H4 (cell line): ENCODE measurements at regions not wholly inside any gene's neighbourhood (a gene's known extent, or its start where the extent isn't known, plus 50 kb on each side); places are given as distances from the start of the nearest gene placed in this dataset.
A peak's percentile ranks its signal among the peaks of the same experiment; 100 is the strongest.

Experiments used
- DNase-seq: peaks from one replicate; pipeline ENCODE4 v3.0.0-alpha.2; 2015; ENCODE audit warnings: low spot score

- DNase-seq: no peak
These were observed 124.2 kb downstream of the TMEM161B start for GRCh38 chr5:88144219-88145001.

DNA sequence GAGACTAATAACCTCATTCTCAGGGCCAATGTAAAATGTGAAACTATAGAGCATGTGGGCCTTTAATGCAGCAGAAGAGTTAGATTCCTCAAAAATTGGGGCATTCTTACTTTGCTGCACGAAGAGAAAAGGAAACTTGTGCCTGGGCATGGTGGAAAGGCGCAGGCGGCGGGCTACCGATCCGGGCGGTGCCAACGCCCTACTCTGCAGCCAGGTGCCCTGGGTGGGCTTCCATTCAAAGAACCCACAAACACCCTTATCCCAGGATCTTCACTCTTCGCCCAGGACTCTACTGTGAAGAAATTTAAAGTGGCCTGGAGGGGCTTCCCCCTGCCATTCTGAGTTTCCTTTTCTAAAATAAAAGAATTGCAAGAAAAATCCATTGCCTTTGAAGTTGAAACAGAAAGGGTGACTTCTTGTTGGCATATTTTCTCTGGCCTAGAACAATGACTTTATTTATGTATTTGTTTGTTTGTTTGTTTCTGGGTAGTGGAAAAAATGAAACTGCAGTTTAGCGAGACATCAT is 124.9 kb downstream of the TMEM161B start:
- DNase-seq: no peak

GRCh38 chr5:88142886-88143692 is 125.6 kb downstream of the TMEM161B start:
- DNase-seq: no peak

- DNase-seq: no peak
These were observed 126.1 kb downstream of the TMEM161B start for GRCh38 chr5:88142636-88142885.

GRCh38 chr5:88140856-88141752 is 127.5 kb downstream of the TMEM161B start:
- DNase-seq: peak; percentile 96

DNA sequence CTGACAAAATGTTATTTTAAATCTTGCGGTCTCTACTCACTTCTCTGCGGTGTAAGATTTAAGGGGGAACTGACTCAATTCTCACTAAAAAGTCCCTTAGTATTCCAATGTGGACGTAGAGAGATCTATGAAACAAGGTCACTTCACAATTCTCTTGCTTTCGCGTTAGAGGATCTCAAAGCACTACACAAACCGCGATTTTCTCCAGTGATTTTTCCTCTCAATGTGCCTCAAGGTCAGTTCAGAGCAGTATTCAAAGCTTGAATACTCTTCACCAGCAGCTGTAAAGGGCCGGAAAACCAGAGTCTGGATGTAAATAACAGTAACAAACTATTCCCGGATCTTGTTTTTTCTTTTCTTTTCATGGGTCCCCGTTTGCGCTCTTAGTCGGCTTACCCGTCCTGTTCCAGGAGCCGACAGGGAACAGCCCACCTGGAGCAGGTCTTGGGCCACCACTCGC is 128.2 kb downstream of the TMEM161B start:
- no peak for DNase-seq

- no peak for DNase-seq
These were observed 138.3 kb downstream of the TMEM161B start for GRCh38 chr5:88130211-88130815.

GRCh38 chr5:88128813-88129212 is 139.8 kb downstream of the TMEM161B start:
- no peak for DNase-seq

DNA sequence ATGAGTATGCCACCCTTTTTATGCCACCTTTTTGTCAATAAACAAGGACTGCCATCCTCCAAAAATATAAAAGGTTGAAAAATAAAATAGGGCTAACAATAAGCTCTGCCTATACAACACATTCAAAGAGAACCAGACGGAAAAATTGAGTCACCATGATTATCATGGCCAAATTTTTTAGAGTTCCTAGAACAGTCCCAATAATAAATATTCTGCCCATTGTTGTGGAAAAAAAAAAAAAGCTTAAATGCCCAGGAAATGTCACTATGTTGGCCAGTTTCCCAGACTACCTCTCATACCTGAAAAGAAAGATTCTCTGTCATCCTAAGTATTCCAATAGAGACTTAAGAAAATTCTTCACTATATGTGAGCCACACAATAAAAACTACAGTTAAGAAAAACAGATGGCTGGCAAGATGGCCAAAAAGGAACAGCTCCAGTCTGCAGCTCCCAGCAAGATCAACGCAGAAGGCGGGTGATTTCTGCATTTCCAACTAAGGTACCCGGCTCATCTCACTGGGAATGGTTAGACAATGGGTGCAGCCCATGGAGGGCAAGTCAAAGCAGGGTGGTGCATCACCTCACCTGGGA is 149.0 kb downstream of the TMEM161B start:
- no peak for DNase-seq

- no peak for DNase-seq
These were observed 150.5 kb downstream of the TMEM161B start for GRCh38 chr5:88118179-88118578.

GRCh38 chr5:88117546-88117945 is 151.1 kb downstream of the TMEM161B start:
- DNase-seq: no peak

DNA sequence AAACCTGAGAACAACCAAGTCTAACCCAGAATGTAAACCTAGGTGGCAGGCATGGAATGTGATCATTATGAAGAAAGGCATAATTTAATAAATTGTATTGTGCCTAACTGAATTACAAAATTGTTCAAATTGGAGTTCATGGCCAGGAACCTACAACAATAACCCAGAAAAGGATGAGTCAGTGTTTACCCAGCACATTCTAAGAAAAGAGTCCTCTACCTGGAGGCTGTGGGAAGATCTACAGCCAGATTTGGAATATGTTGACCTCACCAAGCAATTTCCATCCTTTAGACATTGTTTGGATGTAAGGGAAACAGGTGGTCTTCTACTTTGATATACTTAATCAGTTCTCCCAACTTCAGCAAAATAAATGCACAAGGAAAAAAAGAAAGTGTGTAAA is 152.2 kb downstream of the TMEM161B start:
- DNase-seq: no peak

DNA sequence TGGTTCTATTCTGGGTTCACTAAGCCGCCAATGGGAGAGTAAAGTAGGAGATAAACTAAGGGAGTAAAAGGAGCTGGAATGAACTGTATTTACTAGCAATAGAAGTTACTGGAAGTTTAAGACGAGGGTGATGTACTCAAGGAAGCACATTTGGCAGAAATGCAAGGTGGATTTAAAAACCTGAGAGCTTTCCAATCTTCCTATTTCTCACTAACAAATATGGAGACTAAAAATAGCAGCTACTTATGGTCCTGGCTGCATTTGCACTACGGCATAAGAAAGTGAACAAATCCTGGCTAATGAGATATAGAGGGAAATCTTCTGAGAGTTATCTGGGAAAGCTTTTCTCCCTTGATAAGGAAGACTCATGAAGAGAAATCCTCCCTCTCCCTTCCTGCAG is 153.4 kb downstream of the TMEM161B start:
- no peak for DNase-seq

DNA sequence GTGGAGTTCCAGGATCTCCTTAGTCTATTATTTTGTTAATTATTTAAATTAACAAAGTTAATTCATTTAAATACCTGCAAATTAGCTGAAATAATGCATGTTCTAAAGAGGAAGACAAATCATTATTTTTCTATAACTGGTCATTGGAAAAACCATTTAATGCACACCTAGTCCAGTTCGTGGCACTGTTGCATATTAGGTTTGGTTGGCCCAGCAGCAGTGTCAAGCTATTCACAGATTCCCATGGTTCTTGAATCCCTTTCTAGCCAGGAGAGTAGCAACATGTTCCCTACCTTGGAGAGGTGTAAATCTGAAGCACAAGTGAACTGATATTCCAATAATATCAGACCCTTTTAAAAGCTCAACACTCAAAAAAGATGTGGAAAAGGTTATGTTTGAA is 155.2 kb downstream of the TMEM161B start:
- DNase-seq: no peak

GRCh38 chr5:88109818-88110217 is 158.8 kb downstream of the TMEM161B start:
- DNase-seq: peak; percentile 67

DNA sequence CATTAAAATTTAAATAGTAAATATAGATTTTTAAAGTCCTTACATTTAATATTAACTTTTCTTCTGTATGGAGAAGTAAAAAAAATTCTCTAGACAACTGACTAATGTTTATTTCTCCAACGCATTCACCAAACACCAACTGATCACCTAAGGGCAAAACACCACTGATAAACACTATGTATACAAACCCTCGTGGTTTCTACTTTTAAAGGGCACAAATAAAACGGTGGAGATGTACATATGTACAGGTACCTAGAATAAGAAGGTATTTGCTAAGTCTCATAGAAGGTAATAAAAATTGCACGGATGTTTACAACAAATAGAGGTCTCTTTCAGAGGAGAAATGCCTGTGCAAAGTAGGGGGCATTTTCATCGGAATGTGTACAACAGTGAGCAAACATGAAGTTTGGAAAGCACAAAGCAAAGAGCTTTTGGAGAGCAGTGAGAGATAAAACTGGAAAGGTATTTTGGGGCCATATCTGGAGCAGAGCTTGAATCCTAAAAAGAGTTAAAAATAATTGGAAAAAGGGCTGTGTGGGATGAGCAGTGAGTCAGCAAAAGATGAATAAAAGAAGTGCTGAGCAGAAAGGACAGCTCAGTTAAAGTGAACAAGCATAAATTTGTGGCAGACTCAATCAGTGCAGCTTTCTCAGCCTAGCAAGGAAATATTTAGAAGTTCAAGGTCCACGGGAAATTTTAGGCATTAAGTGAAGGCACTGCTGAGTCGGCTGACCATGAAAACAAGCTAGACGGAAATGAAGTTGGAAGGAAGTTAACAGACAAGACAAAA is 160.0 kb downstream of the TMEM161B start:
- DNase-seq: peak; percentile 11

DNA sequence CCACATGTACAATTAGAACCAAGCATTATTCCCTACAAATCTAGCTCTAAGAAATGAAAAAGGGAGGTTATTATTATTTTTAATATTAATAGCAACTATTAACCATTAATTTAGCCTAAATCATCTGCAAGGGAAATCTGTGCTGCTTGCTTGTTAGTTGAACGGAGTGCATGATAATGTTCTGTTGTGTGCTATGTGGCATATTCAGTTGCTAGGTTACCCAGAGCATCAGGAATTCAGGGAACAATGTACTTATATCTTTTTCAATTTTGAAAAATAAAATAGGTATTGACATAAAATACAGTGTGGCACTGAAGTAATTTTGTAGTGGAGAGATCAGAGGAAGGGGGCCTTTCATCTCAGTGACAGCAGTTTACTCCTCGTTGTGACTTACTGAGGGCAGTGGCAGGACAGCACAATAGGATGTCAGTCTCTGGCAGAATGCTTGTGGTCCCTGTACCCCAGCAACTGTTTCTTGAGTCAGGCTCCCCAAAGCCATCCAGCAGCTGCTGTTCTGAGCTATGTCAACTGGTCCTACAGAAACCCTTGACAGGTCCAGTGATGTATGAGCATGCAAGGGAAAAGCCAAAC is 173.6 kb downstream of the TMEM161B start:
- no peak for DNase-seq

DNA sequence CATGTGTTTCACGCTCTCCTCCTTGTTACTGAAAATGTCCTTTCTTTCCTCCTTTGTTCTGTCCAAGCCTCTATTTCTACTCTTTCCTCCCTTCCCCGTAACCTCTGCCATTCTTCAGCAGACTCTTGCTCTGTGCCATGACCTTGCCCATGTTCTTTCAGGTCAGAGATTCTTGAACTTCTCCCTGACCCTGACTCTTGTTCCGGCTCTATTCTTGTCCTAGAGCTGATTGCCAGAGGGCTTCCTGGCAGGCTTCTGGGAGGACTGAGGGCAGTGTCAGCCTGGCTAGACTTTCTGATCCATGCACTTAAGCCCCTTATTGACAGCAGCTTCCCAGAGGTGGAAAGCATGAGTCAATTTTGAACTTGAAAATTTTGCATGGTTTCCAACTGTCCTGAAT is 174.2 kb downstream of the TMEM161B start:
- no peak for DNase-seq

- DNase-seq: no peak
These were observed 174.9 kb downstream of the TMEM161B start for GRCh38 chr5:88093765-88094164.
